22Rv1 (cell line): ENCODE measurements at regions not wholly inside any gene's neighbourhood (a gene's known extent, or its start where the extent isn't known, plus 50 kb on each side); places are given as distances from the start of the nearest gene placed in this dataset.
"Not testable (repeated sequence)": the region's sequence is repeated elsewhere in the genome, so short reads cannot be mapped to it uniquely, and the experiment has no call there.

Source experiments
- CTCF ChIP-seq: fragments of 450-650 bp; IDR thresholded peaks from 2 replicates; pipeline ENCODE4 v1.5.1; 2017; ENCODE audit warnings: mild to moderate bottlenecking
- ZFX ChIP-seq: fragments of 450-650 bp; IDR thresholded peaks from 2 replicates; pipeline ENCODE4 v1.6.1; 2017; ENCODE audit warnings: antibody characterized with exemption, borderline replicate concordance

- not testable (repeated sequence) for TF ChIP-seq CTCF, ZFX
Observed at GRCh38 chr17:45605751-45606150, 115.2 kb upstream of the PLEKHM1 start.
